ENCODE measurements at regions not wholly inside any gene's neighbourhood (a gene's known extent, or its start where the extent isn't known, plus 50 kb on each side); places are given as distances from the start of the nearest gene placed in this dataset.

DNA sequence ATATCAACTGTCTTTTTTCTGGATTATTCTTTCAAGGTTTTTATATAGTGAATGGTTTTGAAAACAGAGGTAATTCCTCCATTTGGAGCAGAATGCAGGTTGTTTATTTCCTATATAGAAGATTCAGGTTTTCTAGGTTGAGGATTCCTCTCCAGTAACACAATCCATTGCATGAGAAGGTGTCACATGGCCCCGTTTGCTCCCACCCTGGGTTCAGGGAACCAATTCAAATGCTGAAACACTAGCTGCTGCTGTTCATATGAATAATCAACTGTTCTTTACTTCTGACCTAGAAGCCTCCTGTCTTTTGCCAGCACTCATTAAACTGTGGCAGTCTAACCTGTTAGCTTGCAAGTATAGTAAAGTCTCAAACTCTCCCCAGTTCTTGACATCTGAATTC, 1316.9 kb upstream of the TENM3 start:
- DNase-seq (ENCODE audit: low spot score) = no peak
- intact Hi-C loops (cut with DNase I) = no loop called here

DNA sequence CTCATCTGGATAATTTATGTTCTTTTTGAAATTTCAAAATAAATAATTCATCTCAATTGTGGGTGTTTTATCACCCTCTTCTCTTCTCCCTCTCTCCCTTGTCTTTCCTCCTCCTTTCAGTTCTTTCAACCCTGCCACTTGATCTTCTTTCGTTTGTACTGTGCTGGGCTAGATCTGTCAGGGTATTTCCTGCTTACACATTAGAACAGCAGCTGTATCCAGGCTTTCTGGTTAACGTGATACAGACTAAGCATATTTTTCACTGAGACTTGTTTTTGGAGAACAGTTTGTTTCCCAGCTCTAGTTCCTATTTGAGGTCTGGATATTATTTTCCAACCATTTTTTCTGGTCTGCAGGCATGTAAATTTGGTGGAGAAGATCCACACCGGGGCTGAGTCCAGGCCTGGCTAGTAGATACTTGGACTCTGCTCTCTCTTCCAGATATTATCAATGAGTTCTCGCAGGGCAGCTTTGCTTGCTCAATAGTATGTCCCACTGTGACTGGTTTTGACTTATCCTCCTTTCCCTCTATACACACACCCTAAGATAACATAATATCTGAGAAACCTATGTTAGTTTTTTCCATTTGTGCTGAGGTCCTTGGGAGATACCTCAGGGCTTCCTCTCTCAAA, 1310.7 kb upstream of the TENM3 start:
- intact Hi-C loops (cut with DNase I) = no loop called here
- DNase-seq (ENCODE audit: low spot score) = no peak

DNA sequence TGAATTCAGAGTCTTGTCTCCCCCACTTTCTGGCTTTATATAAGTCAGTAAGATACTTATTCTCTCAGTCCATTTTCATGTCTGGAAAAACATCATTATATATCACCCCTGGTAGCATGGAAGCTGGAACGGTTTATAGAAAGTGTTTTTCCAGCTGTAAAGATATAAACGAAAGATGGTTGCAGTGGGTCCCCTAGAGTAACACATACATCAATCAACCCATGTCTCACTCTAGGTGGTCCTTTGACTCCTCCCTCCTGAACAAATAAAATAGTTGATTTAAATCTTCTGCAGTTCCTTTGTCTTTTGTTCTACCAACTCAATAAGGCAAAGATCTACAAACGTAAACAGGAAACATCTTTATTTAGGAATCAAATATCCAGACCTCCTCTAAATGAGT, 1306.1 kb upstream of the TENM3 start:
- intact Hi-C loops (cut with DNase I) = no loop called here
- DNase-seq (ENCODE audit: low spot score) = no peak

DNA sequence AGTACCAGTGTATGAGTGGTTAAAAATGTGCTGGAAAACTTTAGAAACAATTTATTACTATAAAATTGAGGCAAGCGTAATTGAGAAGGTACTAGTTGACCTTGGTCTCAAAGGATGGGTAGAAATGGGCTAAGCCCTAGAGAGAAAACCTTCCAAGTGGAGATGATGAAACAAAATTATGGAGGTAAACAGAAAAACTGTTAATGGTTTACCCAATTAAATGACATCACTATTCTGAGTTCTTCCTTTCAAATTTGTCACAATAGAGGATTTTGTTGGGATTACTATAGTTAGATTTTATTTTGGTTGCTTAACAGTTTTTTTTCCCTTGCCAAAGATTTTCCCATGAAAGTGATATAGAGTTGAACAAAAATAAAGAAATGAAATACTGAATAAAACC, 1302.5 kb upstream of the TENM3 start:
- no peak for DNase-seq (ENCODE audit: low spot score)
- intact Hi-C loops (cut with DNase I) = no loop called here

DNA sequence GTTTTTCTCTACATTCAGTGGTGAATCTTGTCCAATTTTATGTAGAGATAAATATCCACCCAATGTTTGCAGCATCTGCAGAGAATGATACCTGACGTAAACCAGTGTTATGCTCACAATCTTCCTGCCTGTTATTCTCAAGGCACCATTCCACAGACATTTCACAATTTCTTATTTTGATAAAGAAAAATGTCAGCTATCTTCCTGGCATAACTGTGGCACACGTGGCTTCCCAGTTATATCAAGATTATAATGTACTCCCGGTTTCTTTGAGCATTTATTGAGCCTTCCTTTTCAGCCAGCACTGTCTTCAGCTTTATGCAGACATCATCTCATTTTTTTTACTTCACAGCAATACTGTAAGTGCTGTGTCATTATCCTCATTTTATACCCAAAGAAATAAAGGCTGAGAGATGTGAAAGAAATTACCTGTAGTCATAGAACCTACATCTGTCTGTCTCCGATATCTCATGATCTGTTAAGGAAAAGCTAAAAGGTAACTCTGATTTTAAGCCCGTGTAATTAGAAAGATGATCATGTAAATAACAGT, 1300.8 kb upstream of the TENM3 start:
- DNase-seq (ENCODE audit: low spot score) = no peak
- intact Hi-C loops (cut with DNase I) = no loop called here

- intact Hi-C loops (cut with DNase I) = no loop called here
- DNase-seq (ENCODE audit: low spot score) = no peak
These were observed 1297.0 kb upstream of the TENM3 start for GRCh38 chr4:180946188-180946587.

GRCh38 chr4:180947425-180947824, 1295.8 kb upstream of the TENM3 start:
- no peak for DNase-seq (ENCODE audit: low spot score)
- intact Hi-C loops (cut with DNase I) = no loop called here

DNA sequence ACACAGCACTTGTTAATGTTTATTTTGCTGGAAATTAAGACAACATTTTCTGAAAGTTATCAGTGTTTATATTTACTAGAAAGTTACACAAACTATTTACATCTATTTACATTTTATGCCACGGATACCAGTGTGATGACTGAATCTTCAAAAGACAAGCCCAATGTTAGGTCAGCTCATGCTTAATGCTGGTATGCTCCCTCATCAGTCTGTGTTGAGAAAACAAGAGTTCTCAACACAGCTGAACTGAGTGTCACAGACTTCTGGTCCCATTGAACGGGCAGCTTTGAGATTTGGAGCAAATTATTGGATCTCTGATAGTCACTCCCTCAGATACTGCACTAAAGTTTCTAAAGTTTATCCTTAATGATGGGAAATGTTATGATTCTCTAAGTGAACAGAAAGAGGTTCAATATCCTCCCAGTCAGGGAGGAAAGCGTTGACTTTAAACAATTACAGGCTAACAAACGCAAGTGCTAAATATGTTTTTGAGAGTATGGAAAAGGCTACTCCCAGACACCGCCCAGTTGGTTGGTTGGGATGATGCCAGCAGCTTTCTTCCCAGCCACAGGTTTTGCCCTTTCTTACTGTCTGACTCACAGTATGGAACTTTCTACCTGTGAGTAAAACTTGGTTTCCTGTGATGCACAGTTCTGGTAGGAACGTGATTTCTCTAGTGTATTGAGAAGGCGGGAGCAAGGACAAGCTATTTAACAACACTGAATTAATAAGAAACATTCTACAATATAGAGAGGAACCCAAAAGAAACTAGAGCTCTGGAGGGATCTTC, 1293.6 kb upstream of the TENM3 start:
- DNase-seq (ENCODE audit: low spot score) = no peak
- intact Hi-C loops (cut with DNase I) = no loop called here

DNA sequence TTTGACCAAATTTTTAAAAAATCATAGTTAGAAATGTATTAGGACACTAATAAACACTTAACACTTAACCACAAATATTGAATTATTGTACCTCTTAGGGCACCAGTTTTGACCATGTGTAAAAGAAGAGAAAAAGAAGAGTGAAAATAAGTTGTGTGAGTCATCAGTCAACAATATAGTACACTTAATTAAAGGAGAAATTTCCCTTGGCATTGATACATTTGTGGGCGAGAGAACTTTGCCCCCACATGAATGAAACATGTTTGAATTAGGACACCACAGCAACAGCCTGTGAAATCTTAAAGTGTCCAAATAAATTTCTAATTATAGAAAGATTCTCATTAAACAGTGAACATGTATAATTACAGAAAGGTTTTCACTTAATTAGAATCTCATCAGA, 1292.8 kb upstream of the TENM3 start:
- intact Hi-C loops (cut with DNase I) = no loop called here
- no peak for DNase-seq (ENCODE audit: low spot score)

GRCh38 chr4:180951312-180951711, 1291.9 kb upstream of the TENM3 start:
- no peak for DNase-seq (ENCODE audit: low spot score)
- intact Hi-C loops (cut with DNase I) = no loop called here

DNA sequence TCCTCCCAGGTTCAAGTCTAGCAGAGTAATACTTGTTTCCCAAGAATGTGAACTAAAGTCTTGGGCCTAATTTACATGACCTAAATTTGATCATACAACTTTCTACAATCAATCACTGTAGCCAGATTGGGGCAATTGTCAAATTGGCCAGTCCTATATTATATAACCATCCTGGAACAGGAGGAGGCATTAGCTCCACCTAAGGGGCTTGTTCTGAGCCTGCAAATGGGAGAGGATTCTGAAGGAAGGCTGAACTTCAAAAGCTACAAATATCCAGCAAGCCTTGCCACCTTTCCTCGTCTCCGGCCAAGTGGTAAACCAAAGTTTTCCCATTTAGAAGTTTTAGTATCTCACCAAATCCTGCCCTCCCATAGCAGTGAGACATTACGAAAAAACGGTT, 1289.6 kb upstream of the TENM3 start:
- DNase-seq (ENCODE audit: low spot score) = no peak
- intact Hi-C loops (cut with DNase I) = no loop called here

GRCh38 chr4:180960743-180961401, 1282.3 kb upstream of the TENM3 start:
- DNase-seq (ENCODE audit: low spot score) = no peak
- intact Hi-C loops (cut with DNase I) = no loop called here

GRCh38 chr4:180962268-180962667, 1280.9 kb upstream of the TENM3 start:
- no peak for DNase-seq (ENCODE audit: low spot score)
- intact Hi-C loops (cut with DNase I) = no loop called here

- intact Hi-C loops (cut with DNase I) = no loop called here
- no peak for DNase-seq (ENCODE audit: low spot score)
These were observed 1276.9 kb upstream of the TENM3 start for GRCh38 chr4:180966312-180966711.

DNA sequence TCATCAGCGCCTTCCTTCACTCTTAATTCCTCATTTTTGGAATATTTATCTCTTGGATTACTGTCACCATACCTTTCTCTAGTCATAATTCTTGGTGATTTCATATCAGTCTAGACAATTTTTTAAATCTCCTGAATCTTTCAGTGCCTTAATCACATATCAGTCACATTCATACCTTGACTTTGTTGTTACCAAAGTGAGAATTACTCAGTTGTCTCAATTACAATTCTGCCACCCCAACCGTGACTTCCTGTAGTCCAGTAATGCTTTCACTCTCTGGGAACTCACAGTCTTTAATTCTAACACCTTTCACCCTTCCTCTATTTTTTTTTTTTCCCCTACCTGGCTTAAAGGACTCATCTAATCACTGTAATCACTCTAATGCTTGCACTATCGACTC, 1275.3 kb upstream of the TENM3 start:
- no peak for DNase-seq (ENCODE audit: low spot score)

DNA sequence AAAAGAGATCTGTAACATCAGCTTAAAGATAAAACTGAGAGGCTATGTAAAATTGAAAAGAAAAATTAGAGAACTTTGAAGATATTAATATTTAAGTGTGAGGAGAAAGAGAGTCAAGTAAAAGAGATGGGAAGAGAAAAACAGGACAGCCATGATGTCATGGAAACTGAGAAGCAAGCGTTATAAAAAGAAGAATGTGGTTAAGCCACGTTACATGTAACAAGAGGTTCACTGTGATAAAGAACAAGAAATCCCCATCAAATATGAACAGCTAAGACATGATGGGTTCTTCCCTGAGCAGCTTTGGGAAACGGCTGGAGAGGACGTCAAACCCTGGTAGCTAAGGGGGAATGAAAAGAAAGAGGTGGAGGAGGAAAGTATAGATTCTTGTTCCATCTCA, 1269.3 kb upstream of the TENM3 start:
- no peak for DNase-seq (ENCODE audit: low spot score)
- intact Hi-C loops (cut with DNase I) = no loop called here

More for the DNA sequence above, 1275.3 kb upstream of the TENM3 start:
- intact Hi-C loops (cut with DNase I) = no loop called here

DNA sequence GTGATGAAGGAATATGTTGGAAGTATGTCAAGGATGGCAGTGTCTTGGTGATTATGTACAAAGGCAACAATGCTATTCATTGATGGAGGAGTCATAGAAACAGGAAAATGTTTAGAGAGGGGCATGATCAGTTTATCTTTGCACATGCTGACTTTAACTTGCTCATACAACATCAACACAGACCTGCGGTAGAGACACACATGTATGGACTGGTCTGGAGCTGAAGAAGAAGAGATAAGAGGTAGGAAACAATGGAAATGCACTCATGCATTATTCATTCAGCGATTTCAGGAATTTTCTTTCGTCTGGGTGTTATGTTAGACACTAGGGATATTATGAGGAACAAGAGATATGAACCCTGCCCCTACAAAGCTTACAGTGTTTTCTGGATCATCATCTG, 1252.3 kb upstream of the TENM3 start:
- DNase-seq (ENCODE audit: low spot score) = no peak
- intact Hi-C loops (cut with DNase I) = no loop called here

- no peak for DNase-seq (ENCODE audit: low spot score)
These were observed 1249.9 kb upstream of the TENM3 start for GRCh38 chr4:180993244-180993836.

GRCh38 chr4:180994722-180995121, 1248.5 kb upstream of the TENM3 start:
- no peak for DNase-seq (ENCODE audit: low spot score)

More at GRCh38 chr4:180993244-180993836, 1249.9 kb upstream of the TENM3 start:
- intact Hi-C loops (cut with DNase I) = no loop called here

GRCh38 chr4:180999217-180999616, 1244.0 kb upstream of the TENM3 start:
- intact Hi-C loops (cut with DNase I) = no loop called here
- no peak for DNase-seq (ENCODE audit: low spot score)

More at GRCh38 chr4:180994722-180995121, 1248.5 kb upstream of the TENM3 start:
- intact Hi-C loops (cut with DNase I) = no loop called here
